ENCODE measurements at regions not wholly inside any gene's neighbourhood (a gene's known extent, or its start where the extent isn't known, plus 50 kb on each side); places are given as distances from the start of the nearest gene placed in this dataset.

- Histone ChIP-seq H3K36me3 (ENCODE audit: control insufficient read depth in 4 of 4, insufficient read depth in 4 of 4, low read length in 4 of 4) (no peaks in the 10 kb centered on the region), H3K4me3 (no peak overlapping the region), H3K27me3 (ENCODE audit: control insufficient read depth in 3 of 3, insufficient read depth in 3 of 3, low read length in 2 of 3) (no peaks in the 10 kb centered on the region), H3K4me1 (ENCODE audit: control insufficient read depth in 5 of 5, insufficient read depth in 5 of 5, low read length in 5 of 5) (no peaks in the 10 kb centered on the region), H3K9me3 (ENCODE audit: control insufficient read depth in 4 of 4, insufficient read depth in 3 of 4, low read length in 3 of 4) (peaks cover 0 to 4% (median 2%) of the 10 kb centered on the region in 4 donors), H3K27ac (ENCODE audit: low read depth in 1 of 2, low read length in 1 of 2) (no peak overlapping the region), H3K9ac (ENCODE audit: insufficient read depth in 1 of 2, low read length in 2 of 2) (no peak overlapping the region)
- 48 to 53% methylated on average over 1 of the region's 1 CpG for WGBS, 2 donors
- no peak for TF ChIP-seq CTCF (IDR thresholded peaks at IDR 0.05; ENCODE audit: control extremely low read depth, extremely low read depth)
- DNase-seq = no peak
- ATAC-seq (ENCODE audit: insufficient read depth, low FRiP score) = no peak
Observed at GRCh38 chr10:106111246-106111645, 1053.3 kb downstream of the SORCS1 start.

DNA sequence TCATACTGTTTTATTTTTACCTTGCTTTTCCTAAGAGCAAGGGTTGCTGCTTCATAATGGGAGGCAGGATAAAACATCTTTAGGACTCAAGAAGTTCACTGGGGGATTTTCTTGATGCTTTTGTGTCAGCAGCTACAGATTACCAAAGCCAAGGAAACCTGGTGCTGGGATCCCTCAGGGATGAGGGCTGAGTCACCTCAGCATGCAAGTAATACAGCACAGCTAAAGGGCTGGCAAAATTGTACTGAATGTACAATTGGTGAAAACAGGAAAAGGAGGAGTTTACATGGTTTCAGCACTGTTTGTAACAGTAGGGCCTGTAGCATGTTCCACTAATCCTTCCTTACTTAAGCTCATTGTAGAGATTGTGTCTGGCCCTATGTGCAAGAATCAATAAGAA, 1056.8 kb downstream of the SORCS1 start:
- Histone ChIP-seq H3K4me1 (ENCODE audit: control insufficient read depth in 5 of 5, insufficient read depth in 5 of 5, low read length in 5 of 5) (no peaks in the 10 kb centered on the region), H3K4me3 (no peak overlapping the region), H3K27ac (ENCODE audit: low read depth in 1 of 2, low read length in 1 of 2) (no peak overlapping the region), H3K9ac (ENCODE audit: insufficient read depth in 1 of 2, low read length in 2 of 2) (no peak overlapping the region), H3K27me3 (ENCODE audit: control insufficient read depth in 3 of 3, insufficient read depth in 3 of 3, low read length in 2 of 3) (no peaks in the 10 kb centered on the region), H3K9me3 (ENCODE audit: control insufficient read depth in 4 of 4, insufficient read depth in 3 of 4, low read length in 3 of 4) (no peaks in the 10 kb centered on the region), H3K36me3 (ENCODE audit: control insufficient read depth in 4 of 4, insufficient read depth in 4 of 4, low read length in 4 of 4) (no peaks in the 10 kb centered on the region)
- DNase-seq (no peak), ATAC-seq (ENCODE audit: insufficient read depth, low FRiP score) (no peak)
- TF ChIP-seq CTCF (IDR thresholded peaks at IDR 0.05; ENCODE audit: control extremely low read depth, extremely low read depth) = no peak

- H3K27me3 ChIP-seq (ENCODE audit: control insufficient read depth in 3 of 3, insufficient read depth in 3 of 3, low read length in 2 of 3) = no peaks in the 10 kb centered on the region
- H3K4me1 ChIP-seq (ENCODE audit: control insufficient read depth in 5 of 5, insufficient read depth in 5 of 5, low read length in 5 of 5) = no peaks in the 10 kb centered on the region
- WGBS, 2 donors = 79 to 97% methylated on average over 2 of the region's 2 CpGs
- H3K36me3 ChIP-seq (ENCODE audit: control insufficient read depth in 4 of 4, insufficient read depth in 4 of 4, low read length in 4 of 4) = no peaks in the 10 kb centered on the region
- no peak overlapping the region for H3K27ac ChIP-seq (ENCODE audit: low read depth in 1 of 2, low read length in 1 of 2)
- no peak for TF ChIP-seq CTCF (IDR thresholded peaks at IDR 0.05; ENCODE audit: control extremely low read depth, extremely low read depth)
- DNase-seq (no peak), ATAC-seq (ENCODE audit: insufficient read depth, low FRiP score) (no peak)
- H3K4me3 ChIP-seq = no peak overlapping the region
- no peak overlapping the region for H3K9ac ChIP-seq (ENCODE audit: insufficient read depth in 1 of 2, low read length in 2 of 2)
- H3K9me3 ChIP-seq (ENCODE audit: control insufficient read depth in 4 of 4, insufficient read depth in 3 of 4, low read length in 3 of 4) = no peaks in the 10 kb centered on the region
Observed at GRCh38 chr10:106106114-106106513, 1058.4 kb downstream of the SORCS1 start.

GRCh38 chr10:106089855-106090254, 1074.7 kb downstream of the SORCS1 start:
- no peak overlapping the region for H3K9ac ChIP-seq (ENCODE audit: insufficient read depth in 1 of 2, low read length in 2 of 2)
- no peak overlapping the region for H3K27ac ChIP-seq (ENCODE audit: low read depth in 1 of 2, low read length in 1 of 2)
- no peak for TF ChIP-seq CTCF (IDR thresholded peaks at IDR 0.05; ENCODE audit: control extremely low read depth, extremely low read depth)
- H3K4me3 ChIP-seq = no peak overlapping the region
- H3K9me3 ChIP-seq (ENCODE audit: control insufficient read depth in 4 of 4, insufficient read depth in 3 of 4, low read length in 3 of 4) = no peaks in the 10 kb centered on the region
- ATAC-seq (ENCODE audit: insufficient read depth, low FRiP score) (no peak), DNase-seq (no peak)
- H3K36me3 ChIP-seq (ENCODE audit: control insufficient read depth in 4 of 4, insufficient read depth in 4 of 4, low read length in 4 of 4) = no peaks in the 10 kb centered on the region
- no peaks in the 10 kb centered on the region for H3K4me1 ChIP-seq (ENCODE audit: control insufficient read depth in 5 of 5, insufficient read depth in 5 of 5, low read length in 5 of 5)
- H3K27me3 ChIP-seq (ENCODE audit: control insufficient read depth in 3 of 3, insufficient read depth in 3 of 3, low read length in 2 of 3) = no peaks in the 10 kb centered on the region

Measured in lung (tissue), 11 donors.